Ishikawa (cell line): ENCODE measurements at regions not wholly inside any gene's neighbourhood (a gene's known extent, or its start where the extent isn't known, plus 50 kb on each side); places are given as distances from the start of the nearest gene placed in this dataset.

Source experiments
- CEBPB ChIP-seq: IDR thresholded peaks from 2 replicates; pipeline ENCODE4 v1.6.1; 2012
- CREB1 ChIP-seq: IDR thresholded peaks from 2 replicates; pipeline ENCODE4 v1.6.1; 2012; ENCODE audit warnings: low read depth
- EGR1 ChIP-seq: IDR thresholded peaks from 2 replicates; pipeline ENCODE4 v1.6.1; 2012
- EP300 ChIP-seq: IDR thresholded peaks from 2 replicates; pipeline ENCODE4 v1.6.1; 2012; ENCODE audit warnings: borderline replicate concordance
- FOXM1 ChIP-seq: IDR thresholded peaks from 2 replicates; pipeline ENCODE4 v1.6.1; 2012; ENCODE audit warnings: low read depth, borderline replicate concordance
- MAX ChIP-seq: IDR thresholded peaks from 2 replicates; pipeline ENCODE4 v1.6.1; 2012
- NFIC ChIP-seq: IDR thresholded peaks from 2 replicates; pipeline ENCODE4 v1.6.1; 2012
- RAD21 ChIP-seq: IDR thresholded peaks from 2 replicates; pipeline ENCODE4 v1.6.1; 2012; ENCODE audit warnings: low read depth
- REST ChIP-seq: IDR thresholded peaks from 2 replicates; pipeline ENCODE4 v1.6.1; 2012; ENCODE audit warnings: low read depth, mild to moderate bottlenecking
- TAF1 ChIP-seq: IDR thresholded peaks from 2 replicates; pipeline ENCODE4 v1.6.1; 2012; ENCODE audit warnings: low read depth, mild to moderate bottlenecking
- TCF12 ChIP-seq: IDR thresholded peaks from 2 replicates; pipeline ENCODE4 v1.6.1; 2012; ENCODE audit warnings: low read depth
- TEAD4 ChIP-seq: IDR thresholded peaks from 2 replicates; pipeline ENCODE4 v1.6.1; 2012
- YY1 ChIP-seq: IDR thresholded peaks from 2 replicates; pipeline ENCODE4 v1.6.1; 2012; ENCODE audit warnings: low read depth
- ZBTB7A ChIP-seq: IDR thresholded peaks from 2 replicates; pipeline ENCODE4 v1.6.1; 2012; ENCODE audit warnings: low read depth
- TF ChIP-seq, protein P1 (sequence below): IDR thresholded peaks from 2 replicates; pipeline ENCODE4 v1.6.1; 2012

DNA sequence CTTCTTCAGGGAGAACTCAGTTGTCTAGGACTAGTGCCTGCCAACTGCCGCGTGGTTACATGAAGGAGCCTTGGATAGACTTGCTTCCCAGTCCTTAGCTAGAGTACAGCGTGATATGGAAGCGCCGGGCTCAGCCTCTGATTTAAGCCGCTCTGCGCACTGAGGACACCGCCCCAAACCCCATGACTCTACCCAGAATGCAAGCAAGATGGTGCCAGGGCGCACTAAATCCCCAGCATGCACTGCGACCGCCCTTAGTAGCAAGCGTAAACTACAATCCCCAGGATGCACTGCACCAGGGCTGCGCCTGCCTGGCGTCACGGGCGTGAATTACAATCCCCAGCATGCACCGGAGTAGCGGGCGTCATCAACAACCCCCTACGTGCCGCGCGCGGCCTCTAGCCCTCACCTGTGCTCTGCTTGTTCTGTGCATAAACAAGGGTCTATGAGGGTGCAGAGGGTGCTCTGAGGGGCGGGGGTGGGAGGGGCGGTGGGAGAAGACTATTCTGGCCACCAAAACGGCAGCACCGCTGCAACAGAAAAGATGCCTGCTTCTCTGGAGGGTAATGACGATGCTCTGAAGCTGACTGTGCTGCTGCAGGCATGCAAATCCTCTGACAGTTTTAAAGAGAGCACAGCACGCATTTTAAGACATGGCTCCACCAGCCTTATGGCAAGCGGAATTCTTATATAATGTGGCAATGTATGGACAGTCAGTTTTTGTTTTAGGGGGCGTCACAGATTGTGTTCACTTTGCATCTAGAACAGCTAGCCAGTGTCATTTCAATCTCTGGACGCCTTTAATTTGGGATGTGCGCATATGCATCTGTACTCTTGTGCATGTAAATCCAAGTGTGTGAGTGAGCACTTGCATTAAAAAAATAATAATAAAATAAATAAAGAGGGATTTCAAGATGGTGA lies 282.5 kb upstream of the MYT1L start:
- peak; percentile 92 for TF ChIP-seq YY1
- no peak for TF ChIP-seq ZBTB7A
- peak; percentile 52; the same call in 1 of the 2 replicates for TF ChIP-seq EP300
- peak; percentile 49; the same call in 1 of the 2 replicates for TF ChIP-seq TCF12
- TF ChIP-seq MAX: peak; percentile 90
- TF ChIP-seq, protein P1, sequence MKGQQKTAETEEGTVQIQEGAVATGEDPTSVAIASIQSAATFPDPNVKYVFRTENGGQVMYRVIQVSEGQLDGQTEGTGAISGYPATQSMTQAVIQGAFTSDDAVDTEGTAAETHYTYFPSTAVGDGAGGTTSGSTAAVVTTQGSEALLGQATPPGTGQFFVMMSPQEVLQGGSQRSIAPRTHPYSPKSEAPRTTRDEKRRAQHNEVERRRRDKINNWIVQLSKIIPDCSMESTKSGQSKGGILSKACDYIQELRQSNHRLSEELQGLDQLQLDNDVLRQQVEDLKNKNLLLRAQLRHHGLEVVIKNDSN: peak; percentile 75
- peak; percentile 24; the same call in 1 of the 2 replicates for TF ChIP-seq TEAD4
- peak; percentile 1; the same call in 1 of the 2 replicates for TF ChIP-seq RAD21
- no peak for TF ChIP-seq FOXM1
- TF ChIP-seq CREB1: peak; percentile 76

DNA sequence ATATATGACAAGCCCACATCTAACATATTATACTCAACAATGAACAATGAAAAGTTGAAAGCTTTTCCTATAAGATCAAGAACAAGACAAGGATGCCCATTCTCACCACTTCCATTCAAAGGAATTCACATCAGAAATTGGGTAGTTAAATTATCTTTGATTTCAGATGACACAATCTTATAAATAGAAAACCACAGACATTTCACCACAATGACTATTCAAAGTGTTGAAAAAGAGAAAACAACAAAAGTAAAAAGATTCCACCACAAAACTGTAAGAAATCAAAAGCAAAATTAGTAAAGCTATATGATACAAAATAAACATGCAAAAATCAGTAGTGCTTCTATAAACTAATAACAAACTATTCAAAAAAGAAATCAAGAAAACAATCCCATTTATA lies 279.7 kb upstream of the MYT1L start:
- TF ChIP-seq REST (no peak), CREB1 (no peak), TEAD4 (no peak), RAD21 (no peak), CEBPB (no peak), EP300 (no peak), TAF1 (no peak), ZBTB7A (no peak), FOXM1 (no peak), YY1 (no peak), MAX (no peak), NFIC (no peak), TCF12 (no peak), EGR1 (no peak)
- TF ChIP-seq, protein P1: no peak

DNA sequence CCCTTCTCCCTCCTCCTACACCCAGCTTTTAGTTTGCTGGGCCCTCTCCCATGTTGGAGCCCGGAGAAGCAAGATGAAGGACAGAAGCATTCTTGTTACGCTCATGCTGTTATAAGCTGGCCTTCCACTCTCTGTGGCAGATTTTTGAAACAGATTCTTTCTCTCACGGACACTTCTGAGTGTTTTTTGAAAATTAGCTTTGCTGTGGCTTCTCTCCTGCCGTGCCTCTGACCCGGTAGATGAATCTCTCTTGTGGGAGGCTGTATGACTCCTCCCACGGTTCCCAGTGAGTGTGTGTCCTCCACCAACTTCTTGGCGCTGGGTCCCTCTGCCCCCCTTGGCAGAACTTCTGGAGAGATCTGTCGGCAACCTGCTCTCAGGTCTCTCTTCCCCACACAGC lies 269.3 kb upstream of the MYT1L start:
- TF ChIP-seq RAD21 (no peak), TAF1 (no peak), MAX (no peak), EP300 (no peak), ZBTB7A (no peak), CREB1 (no peak), TEAD4 (no peak), NFIC (no peak), REST (no peak), YY1 (no peak), CEBPB (no peak), TCF12 (no peak), FOXM1 (no peak), EGR1 (no peak)
- TF ChIP-seq, protein P1: no peak

DNA sequence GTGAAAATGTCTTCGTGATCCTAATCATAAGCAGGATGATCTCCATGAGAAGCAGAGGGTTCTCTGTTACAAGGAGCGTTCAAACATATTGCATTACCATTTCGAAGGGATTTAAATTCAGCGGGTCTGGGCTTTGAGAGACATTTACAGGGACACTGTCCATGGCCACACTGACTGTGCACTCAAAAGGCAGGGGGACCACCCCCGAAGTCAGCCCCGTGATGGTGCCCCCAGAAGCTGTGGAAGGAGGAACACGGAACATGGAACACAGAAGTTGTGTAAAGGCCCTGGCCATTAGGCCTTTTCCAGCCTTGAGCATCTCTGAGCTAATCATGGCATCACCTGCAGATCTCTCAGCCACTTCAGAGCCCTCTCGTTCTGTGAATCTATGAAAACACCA lies 268.4 kb upstream of the MYT1L start:
- TF ChIP-seq, protein P1: no peak
- TF ChIP-seq TEAD4: no peak
- no peak for TF ChIP-seq TAF1
- no peak for TF ChIP-seq CREB1
- TF ChIP-seq CEBPB: no peak
- no peak for TF ChIP-seq ZBTB7A
- no peak for TF ChIP-seq FOXM1
- no peak for TF ChIP-seq REST
- TF ChIP-seq EP300: no peak
- no peak for TF ChIP-seq TCF12
- TF ChIP-seq NFIC: no peak
- no peak for TF ChIP-seq EGR1
- TF ChIP-seq RAD21: no peak
- TF ChIP-seq MAX: no peak
- TF ChIP-seq YY1: no peak
